ENCODE measurements at regions not wholly inside any gene's neighbourhood (a gene's known extent, or its start where the extent isn't known, plus 50 kb on each side); places are given as distances from the start of the nearest gene placed in this dataset.

DNA sequence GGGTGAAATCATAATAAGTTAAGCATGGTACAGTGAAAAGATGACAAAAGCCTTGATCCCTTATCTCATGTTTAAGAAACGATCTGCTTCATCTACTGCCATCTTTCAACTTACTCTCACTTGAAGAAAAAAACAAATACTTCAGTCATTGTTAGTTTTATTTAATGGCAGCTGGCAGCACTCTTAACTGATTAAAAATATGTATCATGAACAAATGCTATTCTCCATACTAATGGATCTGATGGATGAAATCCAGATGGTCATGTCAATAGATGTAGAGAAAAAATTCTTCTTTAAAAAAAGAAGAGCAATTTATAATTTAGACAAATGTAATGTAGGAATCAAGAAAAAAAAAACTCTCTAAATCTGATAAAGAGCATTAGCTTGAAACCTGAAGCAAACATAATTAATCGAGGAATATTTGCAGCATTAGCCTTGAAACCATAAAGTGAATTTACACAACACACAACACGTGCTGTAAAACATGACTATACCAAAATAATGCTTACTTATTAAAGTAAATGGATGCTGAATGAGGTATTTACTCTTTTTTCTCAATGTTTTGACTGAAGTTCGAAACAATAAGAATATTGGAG, 579.0 kb upstream of the ADAMTS5 start:
- TF ChIP-seq FOXK2 (IDR thresholded peaks at IDR 0.05) = no peak
- no peak for TF ChIP-seq TARDBP (IDR thresholded peaks at IDR 0.05)
- TF ChIP-seq HDGF (IDR thresholded peaks at IDR 0.05; ENCODE audit: borderline replicate concordance) = no peak
- TF ChIP-seq SUZ12 (IDR thresholded peaks at IDR 0.05) = no peak
- no peak for TF ChIP-seq L3MBTL2 (conservative IDR thresholded peaks at IDR 0.05)
- TF ChIP-seq CTBP1 (IDR thresholded peaks at IDR 0.05; ENCODE audit: borderline replicate concordance) = no peak

All from HEK293T (cell line).